Panc1 (cell line): ENCODE measurements at regions not wholly inside any gene's neighbourhood (a gene's known extent, or its start where the extent isn't known, plus 50 kb on each side); places are given as distances from the start of the nearest gene placed in this dataset.

ENCODE experiments used
- ATAC-seq: fragments of 200-7000 bp; cut with Tn5 transposase; 2 replicates; pipeline ENCODE4 v1.9.1; 2020; ENCODE audit warnings: mild to moderate bottlenecking, moderate library complexity
- BruUV-seq: library from RNA; stranded (reverse); fragments of 400-500 nt; replicated peaks from 2 replicates; lab custom pipeline; 2021; lab: Mats Ljungman, UMichigan
- CTCF ChIA-PET: fragments of 300-600 bp; sonication (Branson Sonifier 250); formaldehyde crosslinking; loops from one replicate; lab custom pipeline; 2022; ENCODE audit warnings: antibody characterized with exemption; lab: Charles Lee
- POLR2A ChIA-PET: fragments of 300-600 bp; sonication (Branson Sonifier 250); formaldehyde crosslinking; loops from one replicate; lab custom pipeline; 2022; ENCODE audit warnings: antibody characterized with exemption; lab: Charles Lee
- DNase-seq: peaks from one replicate; pipeline ENCODE4 v3.0.0-alpha.2; 2010; ENCODE audit warnings: low read depth, low spot score
- H3K27ac ChIP-seq: 2 replicates; pipeline ENCODE4 v1.5.1; 2011; ENCODE audit warnings: mild to moderate bottlenecking, low read length, inconsistent platforms
- H3K27me3 ChIP-seq: fragments of 200-500 bp; sonication (Bioruptor generic); 2 replicates; pipeline ENCODE4 v1.6.0; 2014; ENCODE audit warnings: low read length, inconsistent platforms; ENCODE audit not compliant: control insufficient read depth, insufficient read depth
- H3K36me3 ChIP-seq: fragments of 200-500 bp; sonication (Bioruptor generic); 2 replicates; pipeline ENCODE4 v1.5.1; 2014; ENCODE audit warnings: inconsistent platforms, mild to moderate bottlenecking, low read length, moderate library complexity; ENCODE audit not compliant: control insufficient read depth, insufficient read depth
- H3K4me1 ChIP-seq: 2 replicates; pipeline ENCODE4 v1.5.1; 2011; ENCODE audit warnings: inconsistent platforms, mild to moderate bottlenecking, low read length, moderate library complexity; ENCODE audit not compliant: control insufficient read depth, insufficient read depth
- H3K4me3 ChIP-seq, 2 experiments: 2 replicates each; pipeline ENCODE4 v1.5.1; 2011 to 2012; ENCODE audit warnings: low read depth in 2 of 2, low read length in 2 of 2, mild to moderate bottlenecking in 2 of 2, inconsistent platforms in 1 of 2, moderate library complexity in 1 of 2
- H3K9me3 ChIP-seq: fragments of 200-500 bp; sonication (Bioruptor generic); 2 replicates; pipeline ENCODE4 v1.5.1; 2014; ENCODE audit warnings: low read depth, mild to moderate bottlenecking, inconsistent platforms, low read length, moderate library complexity; ENCODE audit not compliant: control insufficient read depth, insufficient read depth
- CTCF ChIP-seq: fragments of 450-650 bp; IDR thresholded peaks from 2 replicates; pipeline ENCODE4 v1.5.1; 2017; ENCODE audit warnings: mild to moderate bottlenecking
- POLR2AphosphoS5 ChIP-seq: IDR thresholded peaks from 2 replicates; pipeline ENCODE4 v1.6.1; 2012; ENCODE audit warnings: mild to moderate bottlenecking, low read depth, low read length, moderate library complexity
- REST ChIP-seq, 2 experiments: IDR thresholded peaks; 2 replicates each; pipeline ENCODE4 v1.6.1; 2011 to 2012; ENCODE audit warnings: low read depth in 2 of 2, control low read depth in 1 of 2, low read length in 1 of 2, mild to moderate bottlenecking in 1 of 2, moderate library complexity in 1 of 2; ENCODE audit not compliant: insufficient read depth in 1 of 2
- SIN3A ChIP-seq: IDR thresholded peaks from 2 replicates; pipeline ENCODE4 v1.6.1; 2012; ENCODE audit warnings: low read depth, mild to moderate bottlenecking, low read length, moderate library complexity, borderline replicate concordance; ENCODE audit not compliant: insufficient read depth
- TCF7L2 ChIP-seq: IDR thresholded peaks from 2 replicates; pipeline ENCODE4 v1.6.1; 2011; ENCODE audit warnings: mild to moderate bottlenecking, low read depth, low read length, inconsistent platforms
- in situ Hi-C: cut with HindIII; loops from 2 replicates; pipeline ENCODE4 v1.10.0; 2016; ENCODE audit warnings: low sequenced_read_pairs, low pct_unique_long_range_greater_than_20kb
- intact Hi-C: fragments of 100-400 bp; cut with micrococcal nuclease; formaldehyde crosslinking; loops from one replicate; pipeline ENCODE4 v1.10.0; 2022; ENCODE audit not compliant: unreplicated experiment

GRCh38 chr2:41940060-41940744 is 107.6 kb upstream of the PKDCC start:
- H3K4me1 ChIP-seq = no peaks in the 10 kb centered on the region
- CTCF ChIA-PET = no interaction called here
- ATAC-seq = no peak
- intact Hi-C loops = no loop called here
- in situ Hi-C loops = no loop called here
- POLR2A ChIA-PET = no interaction called here
- no peak overlapping the region for H3K4me3 ChIP-seq
- no peaks in the 10 kb centered on the region for H3K9me3 ChIP-seq
- no peak for DNase-seq
- TF ChIP-seq POLR2AphosphoS5 (no peak), REST (IDR thresholded peaks at IDR 0.05; ENCODE audit: insufficient read depth in 1 of 2, low read depth in 2 of 2, low read length in 1 of 2) (no peak), TCF7L2 (no peak), SIN3A (no peak), CTCF (no peak)
- H3K27me3 ChIP-seq = no peaks in the 10 kb centered on the region
- no peak overlapping the region for H3K27ac ChIP-seq
- no peaks in the 10 kb centered on the region for H3K36me3 ChIP-seq
- BruUV-seq = no TSS peak

- ChIA-PET CTCF (no interaction called here), POLR2A (no interaction called here)
- TF ChIP-seq POLR2AphosphoS5 = no peak
- no peak for TF ChIP-seq REST (IDR thresholded peaks at IDR 0.05; ENCODE audit: insufficient read depth in 1 of 2, low read depth in 2 of 2, low read length in 1 of 2)
- TF ChIP-seq TCF7L2 = no peak
- TF ChIP-seq SIN3A = no peak
- TF ChIP-seq CTCF = no peak
- no peaks in the 10 kb centered on the region for H3K36me3 ChIP-seq
- H3K4me1 ChIP-seq = no peaks in the 10 kb centered on the region
- ATAC-seq (no peak), DNase-seq (no peak)
- no peak overlapping the region for H3K27ac ChIP-seq
- no peak overlapping the region for H3K4me3 ChIP-seq
- BruUV-seq = no TSS peak
- intact Hi-C loops = no loop called here
- no peaks in the 10 kb centered on the region for H3K9me3 ChIP-seq
- no peaks in the 10 kb centered on the region for H3K27me3 ChIP-seq
- in situ Hi-C loops = no loop called here
These were observed 107.1 kb upstream of the PKDCC start for GRCh38 chr2:41940745-41941063.
